ENCODE measurements at regions not wholly inside any gene's neighbourhood (a gene's known extent, or its start where the extent isn't known, plus 50 kb on each side); places are given as distances from the start of the nearest gene placed in this dataset.
A peak's percentile ranks its signal among the peaks of the same experiment; 100 is the strongest.

DNA sequence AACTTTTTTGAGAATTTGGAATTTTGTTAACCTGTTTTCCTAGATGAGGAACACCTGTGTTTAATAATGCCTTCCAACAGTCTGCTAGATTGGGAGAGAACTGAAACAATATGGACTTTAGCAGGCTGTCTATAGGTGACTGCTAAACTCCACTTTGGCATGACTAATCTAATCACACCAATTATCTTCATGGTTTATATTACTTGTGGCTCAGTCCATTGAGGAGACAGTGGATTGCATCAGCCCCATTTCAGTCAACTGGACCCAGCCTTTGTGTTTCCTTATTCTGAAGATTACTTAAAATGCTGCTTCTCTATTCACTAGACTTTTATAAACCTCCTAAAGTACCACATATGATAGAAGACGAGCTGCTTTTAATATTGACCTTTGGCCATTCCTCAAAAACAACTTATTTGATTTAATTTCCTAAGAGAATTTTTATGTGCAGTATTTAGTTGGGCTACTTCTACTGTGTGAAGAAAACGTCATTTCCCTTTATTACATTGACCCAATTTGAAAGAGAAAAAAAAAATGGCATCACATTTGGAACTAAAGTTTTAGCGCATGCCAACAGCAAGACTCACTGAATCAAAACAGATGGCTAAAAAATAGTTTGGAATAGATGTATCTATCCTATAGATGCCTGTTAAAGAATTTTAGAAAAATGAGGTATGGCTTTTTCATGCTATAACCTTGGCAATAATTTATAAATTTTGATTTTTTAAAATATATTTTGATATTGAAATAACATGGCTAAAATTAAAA is 295.8 kb downstream of the NDFIP2 start:
- DNase-seq (ENCODE audit: low spot score), result peak; percentile 60

DNA sequence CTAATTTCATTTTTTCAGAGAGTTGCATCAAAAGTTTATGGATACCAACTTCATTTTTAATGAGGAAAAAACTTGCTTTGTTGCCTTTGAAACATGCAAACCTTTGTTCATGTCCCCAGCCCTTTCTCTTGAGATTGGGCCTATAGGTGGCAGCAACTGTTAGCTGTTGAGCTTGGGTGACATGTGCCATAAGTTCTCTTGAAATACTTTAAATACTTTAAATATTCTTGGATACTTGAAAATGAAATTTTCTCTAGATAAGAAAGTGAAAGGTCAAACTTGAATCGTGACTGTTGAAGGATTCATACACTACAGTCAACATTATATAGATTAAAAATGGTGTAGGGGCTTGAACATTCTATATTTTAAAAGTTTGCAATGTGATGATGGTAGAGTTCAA is 294.9 kb downstream of the NDFIP2 start:
- peak; percentile 65 for DNase-seq (ENCODE audit: low spot score)

DNA sequence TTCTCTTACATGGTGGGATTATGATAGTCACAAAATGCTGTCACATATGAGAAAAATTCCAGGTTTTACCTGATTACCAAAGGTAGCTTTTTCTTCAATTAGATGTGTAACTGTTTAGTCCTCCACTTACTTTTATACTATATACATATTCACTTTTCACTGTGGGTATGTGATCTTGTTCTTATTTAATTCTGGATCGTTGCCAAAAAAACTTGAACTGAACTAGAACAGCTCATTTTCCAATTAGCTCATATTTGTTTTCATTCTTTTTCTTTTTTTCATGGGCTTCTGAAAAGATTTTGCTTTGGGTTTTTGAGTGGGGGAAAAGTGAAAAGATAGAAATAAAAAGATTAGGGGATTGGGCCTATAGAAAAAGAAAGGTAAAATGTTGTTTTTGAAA is 291.9 kb downstream of the NDFIP2 start:
- no peak for DNase-seq (ENCODE audit: low spot score)

DNA sequence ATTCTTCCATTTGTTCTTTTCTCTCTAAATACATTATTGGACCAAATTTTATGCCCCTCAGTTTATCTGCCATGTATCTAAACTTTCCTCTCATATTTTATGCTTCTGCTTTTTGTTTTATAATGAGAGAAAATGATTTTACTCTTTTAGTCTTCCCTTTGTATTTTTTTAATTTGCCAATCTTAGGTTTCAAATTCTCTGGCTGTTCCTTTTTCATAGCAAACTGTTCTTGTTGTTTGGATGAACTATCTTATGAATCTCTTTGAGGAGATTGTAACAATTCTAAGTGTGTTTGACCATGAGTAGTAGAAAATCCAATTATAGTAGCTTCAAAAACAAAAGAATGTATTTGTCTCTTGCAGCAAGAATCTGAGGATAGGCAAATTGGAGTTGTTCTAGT is 290.5 kb downstream of the NDFIP2 start:
- DNase-seq (ENCODE audit: low spot score), result no peak

DNA sequence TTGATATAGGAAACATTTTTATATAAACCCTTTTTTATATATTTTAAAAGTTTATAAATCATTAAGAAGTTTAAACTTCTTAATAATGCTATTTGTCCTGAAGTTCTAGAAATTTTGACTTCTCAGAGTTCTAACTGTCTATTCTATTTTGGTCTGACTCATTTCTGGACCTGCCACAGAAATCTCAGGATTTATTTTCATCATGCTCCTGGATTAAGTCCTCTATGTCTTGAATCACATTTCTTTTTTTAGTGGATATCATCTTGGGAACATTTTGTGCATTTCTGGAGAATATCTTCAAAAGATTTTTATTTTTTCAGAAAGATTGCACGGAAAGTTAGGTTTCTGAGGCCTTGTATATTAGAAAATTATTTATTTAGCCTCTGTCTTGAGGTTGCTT is 289.1 kb downstream of the NDFIP2 start:
- DNase-seq (ENCODE audit: low spot score), result no peak

DNA sequence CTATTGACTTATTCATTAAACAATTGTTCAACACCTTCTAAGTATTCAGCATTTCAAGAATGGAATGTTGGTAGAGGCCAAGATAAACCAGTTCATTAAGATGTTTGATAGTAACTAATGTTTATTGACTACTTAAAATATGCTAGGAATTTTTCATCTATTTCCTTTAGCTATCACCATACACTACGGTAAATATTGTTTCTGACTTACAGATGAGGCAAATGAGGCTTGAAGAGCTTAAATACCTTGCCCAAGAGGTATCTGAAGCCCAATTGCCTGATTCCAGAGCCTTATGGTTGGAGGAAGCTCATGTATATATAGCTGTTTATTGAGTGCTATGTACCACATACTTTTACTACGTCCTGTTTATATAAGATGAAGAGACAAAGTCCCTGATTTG is 286.2 kb downstream of the NDFIP2 start:
- no peak for DNase-seq (ENCODE audit: low spot score)

DNA sequence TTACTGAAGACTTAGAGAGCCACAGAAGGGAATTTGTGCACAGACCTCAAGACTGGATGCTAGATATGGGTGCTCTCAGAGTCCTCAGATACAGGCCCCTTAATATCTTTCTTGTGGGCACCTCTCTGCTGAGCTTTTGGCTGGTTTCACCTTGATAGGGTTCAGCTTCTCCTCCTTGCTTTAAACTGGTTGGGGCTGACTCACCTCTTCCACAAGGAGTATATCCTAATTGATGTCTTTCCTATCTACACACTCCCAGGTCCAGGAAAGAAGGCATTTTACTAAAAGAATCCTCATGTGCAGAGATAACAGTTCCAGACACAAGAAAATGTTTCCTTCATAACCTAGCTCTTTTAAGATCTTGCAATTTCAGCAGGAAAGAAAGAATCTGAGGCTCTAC is 284.4 kb downstream of the NDFIP2 start:
- DNase-seq (ENCODE audit: low spot score), result no peak

DNA sequence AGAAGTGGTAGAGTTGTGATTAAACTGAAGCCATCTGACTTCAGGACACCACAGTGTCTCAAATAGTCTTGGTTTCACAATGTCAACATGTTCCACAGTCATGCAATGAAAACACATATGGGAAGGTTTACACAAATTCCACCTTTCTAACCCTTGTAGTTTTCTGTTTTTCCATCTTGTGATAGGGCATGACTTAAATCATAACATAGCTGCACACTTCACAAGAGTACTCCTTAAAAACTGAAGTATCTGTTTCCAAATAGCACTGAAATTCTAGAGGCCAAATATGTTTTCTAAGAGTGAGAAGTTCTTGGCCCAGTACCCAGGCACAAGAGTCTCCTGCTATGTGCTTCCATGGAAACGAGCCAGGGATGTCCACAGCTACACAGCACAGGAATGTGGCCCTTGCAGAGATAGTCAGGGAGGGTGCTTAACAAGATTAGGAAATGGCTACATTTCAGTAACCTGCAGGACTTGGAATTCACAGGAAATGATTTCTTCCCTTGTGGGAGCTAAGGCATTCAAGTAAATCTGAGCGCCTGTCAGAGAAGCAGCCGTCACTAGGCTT is 269.1 kb downstream of the NDFIP2 start:
- peak; percentile 9 for DNase-seq (ENCODE audit: low spot score)

DNA sequence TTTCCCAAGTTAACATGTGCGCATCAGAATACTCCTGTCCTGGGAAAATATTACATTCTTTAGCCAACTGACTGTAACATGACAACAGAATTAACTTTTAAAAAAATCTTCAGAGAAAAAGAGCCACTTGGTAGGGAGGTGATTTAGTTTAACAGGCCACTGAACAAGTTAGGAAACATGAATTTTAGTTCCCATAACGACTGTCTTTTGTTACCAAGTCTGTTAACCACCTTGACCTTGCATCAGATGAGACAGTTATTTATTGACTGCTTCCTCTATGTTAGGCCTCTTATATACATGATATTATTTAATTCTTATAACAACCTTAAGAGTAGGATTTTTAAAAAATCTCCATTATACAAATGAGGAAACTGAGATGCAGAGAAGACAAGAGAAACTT is 268.6 kb downstream of the NDFIP2 start:
- DNase-seq (ENCODE audit: low spot score), result no peak

DNA sequence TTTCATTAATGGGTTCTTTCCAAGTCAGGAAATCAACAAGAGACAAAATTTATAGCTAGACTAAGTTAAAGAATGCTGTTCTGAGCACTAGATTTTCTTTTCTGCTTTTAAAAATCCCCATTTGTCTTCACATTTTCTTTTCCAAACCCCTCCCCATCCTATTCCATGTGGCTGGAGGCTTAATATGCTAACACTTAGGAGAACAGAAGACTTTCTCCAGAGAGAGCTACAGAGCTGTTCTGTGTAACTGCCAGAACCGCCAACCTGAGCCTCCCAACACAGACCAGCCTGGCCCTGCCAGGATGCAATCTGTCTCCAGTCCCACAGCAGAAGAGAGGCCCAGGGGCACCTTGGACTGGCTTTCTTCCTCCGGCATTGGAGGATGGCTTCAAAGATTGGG is 264.1 kb downstream of the NDFIP2 start:
- DNase-seq (ENCODE audit: low spot score), result no peak

DNA sequence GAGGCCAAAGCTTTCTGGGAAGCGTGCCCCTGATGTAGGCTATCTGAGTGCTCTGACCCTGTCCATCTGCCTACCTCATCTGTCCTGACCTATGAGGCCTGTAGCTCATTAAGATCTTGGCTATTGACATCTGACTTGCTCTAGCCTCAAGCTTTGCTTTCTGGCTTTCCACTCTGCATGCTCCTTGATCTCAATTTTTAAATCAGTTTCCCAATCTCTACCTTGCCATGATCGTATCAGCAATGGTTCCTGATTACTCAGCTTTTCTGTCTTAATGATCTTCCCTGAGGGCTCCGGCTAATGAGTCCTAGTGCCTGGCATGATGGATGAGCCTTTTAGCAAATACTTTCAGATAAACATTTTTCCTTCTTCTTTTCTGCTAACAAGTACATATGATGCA is 262.0 kb downstream of the NDFIP2 start:
- DNase-seq (ENCODE audit: low spot score), result no peak

DNA sequence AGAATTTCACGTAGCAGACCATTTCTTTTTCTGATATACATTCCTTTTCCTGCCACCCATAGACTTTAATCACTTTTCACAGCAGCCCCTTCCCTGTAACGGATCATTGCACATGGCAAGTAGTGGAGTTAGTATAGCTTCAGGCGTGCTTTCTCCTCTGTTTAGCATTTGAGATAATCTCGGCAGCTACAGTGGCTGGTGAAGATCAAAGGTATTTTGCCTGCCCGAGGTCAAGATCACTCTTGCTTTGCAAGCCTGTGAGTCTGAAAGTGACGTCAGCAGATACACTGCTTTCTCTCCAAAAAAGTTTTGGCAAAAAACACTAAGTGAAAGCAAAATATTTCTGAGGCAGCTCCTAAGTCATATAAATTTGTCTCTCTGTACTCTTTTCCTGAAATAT is 260.0 kb downstream of the NDFIP2 start:
- no peak for DNase-seq (ENCODE audit: low spot score)

DNA sequence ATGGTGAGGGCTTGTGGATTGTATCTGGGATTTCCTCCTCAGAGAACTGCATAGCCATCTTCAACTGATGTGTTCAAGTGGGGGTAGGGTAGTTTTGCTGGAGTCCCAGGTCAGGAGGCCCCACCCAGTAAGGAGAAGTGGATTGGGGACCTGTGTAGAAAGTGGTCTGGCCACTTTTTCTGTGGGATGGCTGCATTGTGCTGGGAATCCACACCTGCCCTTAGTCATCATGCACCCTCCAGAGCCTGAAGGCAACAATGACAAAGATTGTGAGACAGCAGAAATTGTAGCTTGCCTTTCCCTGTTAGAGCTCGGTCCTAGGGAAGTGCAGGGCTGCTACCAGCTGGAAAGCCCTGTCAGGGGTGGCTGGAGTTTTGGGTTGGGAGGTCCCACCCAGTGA is 255.4 kb downstream of the NDFIP2 start:
- DNase-seq (ENCODE audit: low spot score), result no peak

DNA sequence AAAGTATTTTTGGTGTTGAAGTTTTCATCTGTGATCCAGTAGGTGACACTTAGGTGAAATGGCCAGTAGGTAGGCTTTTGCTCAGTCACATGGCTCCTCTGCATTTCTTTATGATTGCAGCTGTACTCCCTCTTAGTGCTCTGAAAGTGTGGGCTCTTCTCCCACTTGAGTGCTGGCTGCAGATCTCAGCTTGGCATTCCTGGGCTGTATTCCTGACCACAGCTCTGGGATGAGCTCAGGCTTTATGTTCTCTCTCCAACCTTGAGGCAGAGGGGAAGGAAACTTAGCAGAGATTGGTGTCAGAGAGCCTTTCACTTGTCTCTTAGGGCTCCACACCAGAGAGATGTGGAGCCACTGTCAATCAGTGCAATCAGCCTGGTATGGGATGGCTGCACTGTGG is 254.3 kb downstream of the NDFIP2 start:
- DNase-seq (ENCODE audit: low spot score), result no peak

DNA sequence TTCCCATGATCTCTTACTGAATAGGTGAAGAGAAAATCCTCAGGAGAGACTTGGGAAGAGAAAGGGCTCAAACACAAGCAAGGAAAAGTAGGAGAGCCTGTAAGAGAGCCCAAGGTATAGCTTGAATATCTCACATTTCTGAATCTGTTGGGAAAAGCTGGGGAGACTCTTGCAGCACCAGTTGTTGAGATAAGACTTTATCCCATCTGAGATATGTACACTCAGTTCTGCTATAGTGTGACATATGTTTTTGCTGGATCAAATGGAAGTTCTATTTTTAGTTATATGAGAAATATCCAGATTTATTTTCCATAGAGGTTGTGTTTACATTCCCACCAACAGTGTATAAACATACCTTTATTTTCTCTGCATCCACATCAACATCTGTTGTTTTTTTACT is 246.1 kb downstream of the NDFIP2 start:
- DNase-seq (ENCODE audit: low spot score), result no peak

DNA sequence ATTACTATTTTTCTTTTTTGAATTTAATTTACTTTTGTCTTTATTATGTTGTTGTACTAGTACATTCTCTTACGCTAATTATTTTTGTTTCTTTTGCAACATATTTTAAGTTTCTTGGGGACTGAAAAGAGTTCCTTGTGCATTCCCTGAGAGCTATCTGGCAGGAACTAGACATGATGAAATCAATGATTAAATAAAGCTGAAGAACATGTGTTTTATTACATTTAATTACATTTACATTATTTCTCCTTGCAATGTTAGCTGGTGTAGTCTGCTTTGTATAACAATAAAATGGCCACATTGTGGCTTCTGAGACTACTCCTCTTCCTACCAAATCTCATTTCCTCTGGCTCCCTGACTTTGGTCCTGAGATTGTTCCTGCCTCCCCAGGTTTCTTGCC is 244.9 kb downstream of the NDFIP2 start:
- DNase-seq (ENCODE audit: low spot score), result no peak

DNA sequence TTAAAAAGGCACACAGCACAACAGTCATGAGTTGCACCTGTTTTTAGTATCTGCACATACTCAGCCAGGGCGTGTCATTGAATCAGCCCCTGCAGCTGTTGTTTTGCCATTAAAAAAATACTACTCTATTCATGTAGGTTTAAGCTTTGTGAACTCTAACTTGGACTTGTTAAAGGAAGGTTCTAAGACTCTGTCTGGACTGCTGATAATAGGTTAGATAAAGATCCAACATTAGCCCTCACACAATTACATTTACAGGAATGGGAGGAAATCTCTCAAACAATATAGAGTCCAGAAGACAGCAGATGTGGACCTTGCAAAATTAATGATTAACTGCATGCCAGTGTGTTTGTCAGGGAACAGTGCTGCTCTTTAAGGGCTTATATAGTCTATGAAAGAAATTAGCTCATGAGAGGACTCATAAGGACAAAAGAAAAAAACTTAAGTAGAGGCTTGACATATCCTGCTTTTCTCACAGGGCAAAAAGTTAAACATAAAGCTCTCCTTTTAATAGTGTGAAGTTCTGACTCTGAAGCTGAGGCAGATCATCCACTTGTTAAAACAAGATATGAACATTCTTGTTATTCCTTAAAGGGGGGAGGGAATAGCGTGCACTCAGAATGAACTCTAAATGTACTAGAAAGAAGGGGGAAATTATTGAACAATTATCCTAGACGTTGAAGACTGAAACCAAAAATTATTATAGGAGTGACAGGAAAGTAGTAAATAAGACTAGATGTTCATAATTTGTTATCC is 243.6 kb downstream of the NDFIP2 start:
- DNase-seq (ENCODE audit: low spot score), result peak; percentile 81

DNA sequence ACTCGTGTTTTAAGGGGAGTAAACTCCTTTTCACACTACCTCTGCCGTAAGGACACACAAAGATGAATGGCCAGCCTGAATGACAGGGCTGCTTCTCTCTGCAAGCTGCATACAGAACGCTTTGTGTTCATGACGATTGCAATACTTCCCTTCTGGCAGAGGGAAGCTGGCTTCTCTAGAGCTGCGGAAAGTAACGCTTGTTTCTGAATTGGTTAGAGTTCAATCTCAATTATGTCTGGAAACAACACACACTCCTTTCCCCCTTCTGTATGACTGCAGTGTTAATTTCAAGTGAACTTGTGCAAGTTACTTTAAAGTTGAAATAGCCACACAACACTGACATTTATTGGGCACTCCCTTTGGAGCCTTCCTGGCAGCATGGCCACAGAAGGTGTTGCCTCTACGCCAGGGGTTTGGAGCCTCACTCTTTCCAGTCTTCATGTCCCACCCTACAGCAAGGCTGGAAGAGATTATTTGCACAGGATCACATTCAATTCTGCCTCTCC is 242.6 kb downstream of the NDFIP2 start:
- DNase-seq (ENCODE audit: low spot score), result peak; percentile 20

DNA sequence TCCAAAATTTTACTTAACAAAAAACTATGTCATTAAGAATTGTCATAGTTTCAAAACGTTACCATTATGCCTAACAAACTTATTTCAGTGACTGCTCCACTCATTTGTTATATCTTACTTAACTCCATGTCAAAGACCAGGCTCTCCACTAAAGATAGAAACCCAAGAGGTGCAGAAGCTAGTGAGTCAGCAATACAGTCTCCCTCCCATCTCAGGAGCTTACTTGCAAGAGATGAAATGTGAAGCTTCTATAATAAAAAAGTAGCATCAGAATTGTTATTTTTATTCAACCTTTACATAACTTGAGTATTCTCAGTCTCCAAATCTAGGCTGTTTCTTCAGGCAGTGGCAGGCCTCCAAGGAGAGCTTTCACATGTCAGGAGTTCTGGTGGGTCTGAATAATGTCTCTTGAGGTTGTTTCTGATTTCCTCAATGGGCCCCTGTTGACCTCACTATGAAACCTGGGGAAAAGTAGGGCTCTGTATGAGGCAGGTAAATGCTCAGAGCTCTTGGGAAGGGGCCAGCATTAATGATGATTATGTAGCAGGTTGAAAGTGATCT is 242.0 kb downstream of the NDFIP2 start:
- no peak for DNase-seq (ENCODE audit: low spot score)

DNA sequence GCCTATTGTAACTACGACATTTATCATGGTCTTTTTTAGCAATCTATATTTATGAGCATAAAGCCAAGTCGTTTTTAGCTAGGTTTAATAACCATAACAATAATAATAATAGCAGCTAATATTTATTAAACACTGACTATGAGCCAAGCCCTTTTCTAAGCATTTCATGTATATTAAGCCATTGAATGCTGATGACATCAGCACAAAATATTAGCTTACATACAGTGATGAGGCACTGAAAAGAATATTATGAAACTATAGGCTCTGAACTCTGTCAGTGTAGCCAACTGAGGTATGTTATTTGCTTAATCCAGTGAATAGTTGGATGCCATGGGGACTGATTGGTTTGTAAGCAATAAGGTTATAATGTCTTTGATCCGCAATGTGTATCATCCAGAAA is 235.2 kb downstream of the NDFIP2 start:
- DNase-seq (ENCODE audit: low spot score), result no peak

DNA sequence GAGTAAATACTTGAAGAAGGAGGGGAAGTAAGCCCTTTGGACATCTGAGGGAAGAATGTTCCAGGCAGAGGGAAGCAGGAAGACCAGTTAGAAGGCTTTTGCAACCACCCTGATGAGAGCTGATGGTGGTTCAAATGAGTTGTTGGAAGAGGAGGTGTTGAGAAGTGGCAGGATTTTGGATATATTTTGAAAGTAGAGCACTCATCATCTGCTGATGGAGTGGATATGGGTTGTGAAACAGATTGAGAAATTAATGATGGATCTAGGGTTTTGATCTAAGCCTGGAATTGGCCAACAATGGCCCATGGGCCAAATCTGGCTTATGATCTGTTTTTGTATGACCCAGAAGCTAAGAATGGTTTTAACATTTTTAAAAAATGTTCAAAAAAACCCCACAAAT is 230.7 kb downstream of the NDFIP2 start:
- no peak for DNase-seq (ENCODE audit: low spot score)

DNA sequence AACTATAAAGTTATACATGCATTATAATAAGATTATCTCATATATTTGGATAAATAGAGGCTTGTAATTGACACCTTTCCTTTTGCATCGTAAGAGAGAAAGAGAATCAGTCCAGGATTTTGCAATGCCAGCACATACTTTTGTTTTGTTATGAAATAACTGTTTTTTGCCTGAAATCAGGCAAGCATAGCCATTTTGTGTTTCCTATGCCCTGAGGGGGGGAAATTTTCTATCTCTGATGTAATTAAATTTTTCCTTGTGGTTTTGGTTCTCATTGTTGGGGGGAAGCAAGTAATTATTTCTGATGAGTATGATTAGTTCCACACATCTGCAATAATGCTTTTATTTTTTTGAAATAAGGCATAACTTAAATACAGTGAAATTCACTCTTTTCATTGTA is 229.4 kb downstream of the NDFIP2 start:
- DNase-seq (ENCODE audit: low spot score), result no peak

DNA sequence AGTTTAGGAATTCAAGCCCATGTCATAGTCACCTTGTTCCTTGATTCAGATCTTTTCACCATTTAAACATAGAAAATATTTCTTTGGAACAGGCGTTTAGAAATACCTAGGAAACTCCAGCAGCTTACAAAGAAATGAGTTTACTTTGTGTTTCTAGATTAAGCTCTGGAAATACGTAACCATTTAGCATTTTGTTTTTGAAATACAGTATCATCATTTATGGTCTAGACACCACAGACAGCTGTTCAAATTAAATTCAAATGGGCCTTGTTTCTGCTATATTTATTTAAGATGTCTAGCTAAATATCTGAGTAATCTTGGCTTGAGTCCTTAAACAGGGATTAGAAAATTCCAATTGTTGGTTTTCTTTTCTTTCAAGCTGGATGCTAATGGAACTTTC is 228.5 kb downstream of the NDFIP2 start:
- no peak for DNase-seq (ENCODE audit: low spot score)
